ENCODE measurements at regions not wholly inside any gene's neighbourhood (a gene's known extent, or its start where the extent isn't known, plus 50 kb on each side); places are given as distances from the start of the nearest gene placed in this dataset.

DNA sequence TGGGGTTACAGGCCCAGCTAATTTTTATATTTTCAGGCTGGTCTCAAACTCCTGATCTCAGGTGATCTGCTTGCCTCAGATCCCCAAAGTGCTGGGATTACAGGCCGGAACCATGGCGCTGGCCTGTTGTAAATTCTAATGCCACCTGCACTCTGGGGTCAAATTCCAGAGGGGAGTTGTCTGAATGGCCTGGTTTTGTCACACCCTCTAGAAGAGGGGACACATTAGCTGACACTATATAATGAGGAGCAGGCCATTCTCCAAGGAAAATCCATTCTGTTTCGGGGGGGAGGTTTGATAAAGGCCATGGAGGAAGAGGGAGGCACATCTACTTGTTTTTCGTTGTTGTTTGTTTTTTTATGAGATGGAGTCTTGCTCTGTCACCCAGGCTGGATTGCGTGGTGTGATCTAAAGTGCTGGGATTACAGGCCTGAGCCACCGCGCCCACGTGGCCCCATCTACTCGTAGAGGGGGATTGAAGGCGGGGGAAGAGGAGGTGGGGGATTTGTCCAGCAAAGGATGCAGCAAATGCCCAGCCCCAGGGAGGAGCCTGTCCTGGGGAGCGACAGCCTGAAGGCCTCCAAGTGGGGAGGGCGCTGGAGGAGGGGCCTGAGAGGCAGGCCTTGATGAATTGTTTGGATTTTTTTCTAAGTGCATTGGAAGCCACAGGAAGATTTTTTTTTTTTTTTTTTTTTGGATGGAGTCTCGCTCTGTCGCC, 78.4 kb upstream of the SLC45A1 start:
- TF ChIP-seq EP300 (IDR thresholded peaks at IDR 0.05), result no peak
- TF ChIP-seq, protein P1, sequence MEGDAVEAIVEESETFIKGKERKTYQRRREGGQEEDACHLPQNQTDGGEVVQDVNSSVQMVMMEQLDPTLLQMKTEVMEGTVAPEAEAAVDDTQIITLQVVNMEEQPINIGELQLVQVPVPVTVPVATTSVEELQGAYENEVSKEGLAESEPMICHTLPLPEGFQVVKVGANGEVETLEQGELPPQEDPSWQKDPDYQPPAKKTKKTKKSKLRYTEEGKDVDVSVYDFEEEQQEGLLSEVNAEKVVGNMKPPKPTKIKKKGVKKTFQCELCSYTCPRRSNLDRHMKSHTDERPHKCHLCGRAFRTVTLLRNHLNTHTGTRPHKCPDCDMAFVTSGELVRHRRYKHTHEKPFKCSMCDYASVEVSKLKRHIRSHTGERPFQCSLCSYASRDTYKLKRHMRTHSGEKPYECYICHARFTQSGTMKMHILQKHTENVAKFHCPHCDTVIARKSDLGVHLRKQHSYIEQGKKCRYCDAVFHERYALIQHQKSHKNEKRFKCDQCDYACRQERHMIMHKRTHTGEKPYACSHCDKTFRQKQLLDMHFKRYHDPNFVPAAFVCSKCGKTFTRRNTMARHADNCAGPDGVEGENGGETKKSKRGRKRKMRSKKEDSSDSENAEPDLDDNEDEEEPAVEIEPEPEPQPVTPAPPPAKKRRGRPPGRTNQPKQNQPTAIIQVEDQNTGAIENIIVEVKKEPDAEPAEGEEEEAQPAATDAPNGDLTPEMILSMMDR (IDR thresholded peaks at IDR 0.05), result no peak
- no peak for TF ChIP-seq POLR2A (IDR thresholded peaks at IDR 0.05)
- WGBS, 2 donors, result 63 to 81% methylated on average over 14 of the region's 14 CpGs
- Histone ChIP-seq H3K27me3 (no peaks in the 10 kb centered on the region), H3K4me3 (no peak overlapping the region), H3K9me3 (no peaks in the 10 kb centered on the region), H3K4me1 (peaks cover 0 to 6% (median 0%) of the 10 kb centered on the region in 4 donors), H3K27ac (peak overlapping the region in 1 of 4 donors; percentile 10), H3K36me3 (no peaks in the 10 kb centered on the region)
- no peak for DNase-seq (ENCODE audit: low spot score in 2 of 2)

DNA sequence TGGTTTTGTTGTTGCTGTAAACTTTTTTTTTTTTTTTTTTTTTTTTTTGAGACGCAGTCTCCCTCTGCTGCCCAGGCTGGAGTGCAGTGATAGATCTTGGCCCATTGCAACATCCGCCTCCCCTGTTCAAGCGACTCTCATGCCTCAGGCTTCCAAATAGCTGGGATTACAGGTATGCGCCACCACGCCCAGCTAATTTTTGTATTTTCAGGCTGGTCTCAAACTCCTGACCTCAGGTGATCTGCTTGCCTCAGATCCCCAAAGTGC, 78.9 kb upstream of the SLC45A1 start:
- Histone ChIP-seq H3K27me3 (no peaks in the 10 kb centered on the region), H3K4me3 (no peak overlapping the region), H3K36me3 (no peaks in the 10 kb centered on the region), H3K9me3 (no peaks in the 10 kb centered on the region), H3K4me1 (peaks cover 0 to 6% (median 0%) of the 10 kb centered on the region in 4 donors), H3K27ac (no peak overlapping the region)
- 61 to 76% methylated on average over 5 of the region's 5 CpGs for WGBS, 2 donors
- no peak for TF ChIP-seq EP300 (IDR thresholded peaks at IDR 0.05)
- TF ChIP-seq, protein P1 (IDR thresholded peaks at IDR 0.05), result peak in 1 of 5 experiments; percentile 35
- DNase-seq (ENCODE audit: low spot score in 2 of 2), result peak in 1 of 2 donors; percentile 50

DNA sequence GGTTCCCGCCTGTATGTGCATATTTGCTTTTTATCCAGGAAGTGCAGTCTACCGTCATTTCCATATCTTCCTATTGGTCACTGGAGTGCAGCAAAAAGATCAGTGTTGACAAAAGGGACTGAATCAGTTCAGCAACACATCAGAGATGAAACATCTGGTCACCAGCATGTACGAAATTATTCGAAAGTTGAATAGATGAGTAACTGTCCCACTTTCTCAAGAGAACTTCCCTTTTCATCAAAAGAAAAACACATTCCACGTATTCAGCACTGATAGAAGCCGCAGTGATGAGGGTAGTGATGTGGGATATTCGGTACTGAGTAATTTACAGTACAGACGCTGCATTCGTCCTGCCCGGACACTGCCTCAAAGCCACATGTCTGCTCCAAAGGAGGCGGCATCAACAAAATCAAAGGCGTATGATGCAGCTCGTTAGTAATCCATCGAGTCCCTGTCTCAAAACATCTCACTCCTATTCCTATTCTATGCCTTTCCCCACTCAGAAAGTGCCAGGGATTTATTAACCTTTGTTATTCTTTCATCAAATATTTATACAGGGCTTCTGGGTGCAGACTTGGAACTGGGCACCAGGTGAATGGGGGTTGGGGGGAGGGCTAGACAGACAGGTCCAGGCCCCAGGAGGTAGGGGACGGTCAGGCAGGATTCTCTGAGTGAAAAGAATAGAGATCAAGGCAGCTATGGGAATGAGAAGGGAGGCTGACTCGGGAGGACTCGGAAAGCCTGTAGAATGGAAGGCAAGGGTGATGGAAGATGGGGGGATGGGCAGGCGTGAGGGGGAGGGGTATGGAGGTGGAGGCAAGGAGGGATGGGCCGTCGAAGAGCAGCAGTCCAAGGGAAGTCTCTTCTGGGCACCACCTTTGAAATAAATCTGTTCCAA, 79.5 kb upstream of the SLC45A1 start:
- 68 to 73% methylated on average over 20 of the region's 20 CpGs for WGBS, 2 donors
- Histone ChIP-seq H3K9me3 (no peaks in the 10 kb centered on the region), H3K4me1 (peaks cover 0 to 6% (median 0%) of the 10 kb centered on the region in 4 donors), H3K27me3 (no peaks in the 10 kb centered on the region), H3K36me3 (no peaks in the 10 kb centered on the region), H3K4me3 (no peak overlapping the region), H3K27ac (no peak overlapping the region)
- TF ChIP-seq, protein P1 (IDR thresholded peaks at IDR 0.05), result no peak
- TF ChIP-seq EP300 (IDR thresholded peaks at IDR 0.05) (no peak), POLR2A (IDR thresholded peaks at IDR 0.05) (no peak)
- DNase-seq (ENCODE audit: low spot score in 2 of 2), result no peak

DNA sequence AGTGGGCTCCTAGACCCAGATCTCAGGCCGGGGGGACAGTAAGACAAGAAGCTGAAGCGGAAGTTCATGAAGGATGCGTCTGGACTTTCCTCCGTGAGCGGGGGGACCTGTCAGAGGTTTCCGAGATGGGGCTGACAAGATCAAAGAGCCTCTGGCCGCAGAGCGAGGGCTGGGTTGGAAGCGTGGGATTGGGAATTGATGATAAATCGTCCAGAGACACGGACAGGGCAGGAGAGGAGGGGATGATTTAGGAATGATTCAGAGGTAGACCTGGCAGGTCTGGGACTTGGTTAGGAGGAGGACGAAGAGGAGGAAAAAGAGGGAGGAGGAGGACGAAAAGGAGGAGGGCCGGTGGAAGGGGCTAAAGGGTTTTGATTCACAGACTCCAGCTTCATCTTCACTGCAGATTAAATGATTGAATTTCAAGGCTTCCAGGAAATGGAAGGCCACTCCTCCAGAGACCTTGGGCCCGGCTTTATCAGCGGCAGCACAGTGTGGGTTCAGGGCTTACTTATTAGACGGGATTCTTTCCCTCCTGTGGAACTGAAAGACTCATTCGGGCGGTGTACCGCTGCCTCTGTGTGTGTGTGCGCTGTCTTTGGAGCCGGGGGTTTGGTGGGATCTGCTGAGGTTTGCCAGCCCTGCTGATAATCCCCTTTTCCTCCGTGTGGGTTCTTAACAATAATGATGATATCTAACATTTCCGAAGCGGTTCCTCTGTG, 85.7 kb upstream of the SLC45A1 start:
- H3K9me3 ChIP-seq, result no peaks in the 10 kb centered on the region
- no peak for DNase-seq (ENCODE audit: low spot score in 2 of 2)
- TF ChIP-seq EP300 (IDR thresholded peaks at IDR 0.05) (no peak), POLR2A (IDR thresholded peaks at IDR 0.05) (no peak)
- TF ChIP-seq, protein P1 (IDR thresholded peaks at IDR 0.05), result no peak
- H3K4me3 ChIP-seq, result no peak overlapping the region
- H3K27me3 ChIP-seq, result no peaks in the 10 kb centered on the region
- H3K36me3 ChIP-seq, result no peaks in the 10 kb centered on the region
- no peak overlapping the region for H3K27ac ChIP-seq
- no peaks in the 10 kb centered on the region for H3K4me1 ChIP-seq
- 67 to 71% methylated on average over 25 of the region's 25 CpGs for WGBS, 2 donors

DNA sequence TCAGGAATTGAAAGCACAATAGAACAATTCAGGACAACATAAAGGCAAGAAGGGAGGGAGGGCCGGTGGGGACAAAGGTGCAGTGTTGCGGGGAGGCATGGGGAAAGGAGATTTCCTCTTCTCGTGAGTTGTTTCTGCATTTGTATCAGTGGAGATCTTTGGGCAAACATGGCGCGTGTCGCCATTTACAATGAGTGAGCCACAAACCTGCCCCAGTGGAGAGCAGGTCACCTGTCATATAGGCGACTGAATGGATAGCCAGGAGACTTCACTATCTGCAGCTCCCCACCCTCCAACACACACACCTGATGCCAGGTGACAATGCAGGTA, 87.7 kb upstream of the SLC45A1 start:
- H3K4me1 ChIP-seq, result no peaks in the 10 kb centered on the region
- no peaks in the 10 kb centered on the region for H3K27me3 ChIP-seq
- WGBS, 2 donors, result 68 to 82% methylated on average over 7 of the region's 7 CpGs
- no peaks in the 10 kb centered on the region for H3K9me3 ChIP-seq
- no peak for DNase-seq (ENCODE audit: low spot score in 2 of 2)
- TF ChIP-seq EP300 (IDR thresholded peaks at IDR 0.05), result no peak
- TF ChIP-seq POLR2A (IDR thresholded peaks at IDR 0.05), result no peak
- TF ChIP-seq, protein P1 (IDR thresholded peaks at IDR 0.05), result no peak
- no peak overlapping the region for H3K4me3 ChIP-seq
- H3K36me3 ChIP-seq, result no peaks in the 10 kb centered on the region
- peak overlapping the region in 1 of 4 donors; percentile 41 for H3K27ac ChIP-seq

Data from tibial nerve (tissue), 4 donors.